Activated CD8-positive, alpha-beta T cell treated with anti-CD3 and anti-CD28 coated beads for 36 hours (primary cell): ENCODE measurements at regions not wholly inside any gene's neighbourhood (a gene's known extent, or its start where the extent isn't known, plus 50 kb on each side); places are given as distances from the start of the nearest gene placed in this dataset.
"Not testable (repeated sequence)": the region's sequence is repeated elsewhere in the genome, so short reads cannot be mapped to it uniquely, and the experiment has no call there.

Experiments used
- ATAC-seq: fragments of 200-7000 bp; cut with Tn5 transposase; one replicate; pipeline ENCODE4 v1.10.0; 2021; ENCODE audit warnings: mild to moderate bottlenecking, moderate library complexity
- CTCF ChIA-PET: fragments of 350-600 bp; sonication (Branson Sonifier 250); formaldehyde crosslinking; loops from one replicate; lab custom pipeline; 2021; ENCODE audit warnings: antibody characterized with exemption; lab: Charles Lee
- POLR2A ChIA-PET: fragments of 350-600 bp; sonication (Branson Sonifier 250); formaldehyde crosslinking; loops from one replicate; lab custom pipeline; 2021; ENCODE audit warnings: antibody characterized with exemption; lab: Charles Lee
- DNase-seq: peaks from one replicate; pipeline ENCODE4 v3.0.0-alpha.2; 2020
- H3K27ac Mint-ChIP-seq: one replicate; pipeline ENCODE4 v1.8.0; 2021; ENCODE audit warnings: mild to moderate bottlenecking, mixed read lengths
- H3K27me3 Mint-ChIP-seq: one replicate; pipeline ENCODE4 v1.8.0; 2021; ENCODE audit warnings: mixed read lengths
- H3K36me3 Mint-ChIP-seq: one replicate; pipeline ENCODE4 v1.8.0; 2021; ENCODE audit warnings: low read depth, mixed read lengths
- H3K4me1 Mint-ChIP-seq: one replicate; pipeline ENCODE4 v1.8.0; 2021; ENCODE audit warnings: low read depth, mixed read lengths
- H3K4me3 Mint-ChIP-seq: one replicate; pipeline ENCODE4 v1.8.0; 2021; ENCODE audit warnings: mild to moderate bottlenecking, moderate library complexity, mixed read lengths
- H3K9me3 Mint-ChIP-seq: one replicate; pipeline ENCODE4 v1.8.0; 2021; ENCODE audit warnings: mixed read lengths
- intact Hi-C: fragments of 100-400 bp; cut with micrococcal nuclease; formaldehyde crosslinking; loops from one replicate; pipeline ENCODE4 v1.10.0; 2022

- POLR2A ChIA-PET, CTCF ChIA-PET, H3K9me3 Mint-ChIP-seq, H3K27ac Mint-ChIP-seq, H3K27me3 Mint-ChIP-seq, DNase-seq, ATAC-seq, H3K36me3 Mint-ChIP-seq, intact Hi-C loops, H3K4me3 Mint-ChIP-seq, H3K4me1 Mint-ChIP-seq: not testable (repeated sequence)
Measured at GRCh38 chr2:111307302-111307701, 186.6 kb downstream of the BCL2L11 start.

DNA sequence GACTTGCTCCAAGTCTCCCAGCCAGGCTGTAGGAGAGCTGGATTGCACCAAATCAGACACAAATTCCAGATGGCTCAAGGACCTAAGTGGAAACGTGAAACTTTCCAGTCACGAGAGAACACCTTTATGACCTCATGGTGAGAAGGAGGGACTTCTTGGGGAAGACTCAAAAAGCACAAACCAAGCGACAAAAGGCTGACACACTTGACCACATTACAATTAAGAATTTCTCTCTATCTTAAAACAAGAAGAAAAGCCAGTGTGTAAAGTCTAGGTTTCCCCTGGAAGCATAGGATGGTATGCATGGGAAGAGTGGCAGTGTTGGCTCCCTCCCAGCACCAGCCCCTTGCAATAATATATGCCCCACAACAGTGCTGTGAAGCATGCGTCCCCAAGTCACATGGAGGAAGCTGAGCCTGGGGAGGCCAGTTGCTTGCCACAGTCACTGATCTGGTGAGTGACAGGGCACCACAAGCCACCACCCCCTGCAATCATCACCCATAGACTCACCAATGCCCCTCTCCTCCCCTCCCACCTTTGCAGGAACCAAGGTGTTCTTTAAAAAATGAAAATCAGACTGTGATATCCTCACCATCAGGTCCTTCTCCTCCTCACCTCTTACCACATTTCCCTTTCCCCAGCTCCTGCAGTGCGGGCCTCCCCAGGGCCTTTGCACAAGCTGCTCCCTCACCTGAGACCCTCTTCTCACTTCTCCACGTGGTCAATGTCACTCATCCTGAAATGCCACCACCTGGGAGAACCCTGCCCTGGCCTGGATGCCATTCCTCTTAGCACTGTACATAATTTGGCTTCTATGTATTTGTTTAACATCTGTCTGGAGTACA, 188.7 kb downstream of the BCL2L11 start:
- intact Hi-C loops, CTCF ChIA-PET, H3K27me3 Mint-ChIP-seq, H3K4me1 Mint-ChIP-seq, H3K4me3 Mint-ChIP-seq, DNase-seq, H3K27ac Mint-ChIP-seq, H3K9me3 Mint-ChIP-seq, POLR2A ChIA-PET, H3K36me3 Mint-ChIP-seq: not testable (repeated sequence)
- peak; percentile 47 for ATAC-seq

DNA sequence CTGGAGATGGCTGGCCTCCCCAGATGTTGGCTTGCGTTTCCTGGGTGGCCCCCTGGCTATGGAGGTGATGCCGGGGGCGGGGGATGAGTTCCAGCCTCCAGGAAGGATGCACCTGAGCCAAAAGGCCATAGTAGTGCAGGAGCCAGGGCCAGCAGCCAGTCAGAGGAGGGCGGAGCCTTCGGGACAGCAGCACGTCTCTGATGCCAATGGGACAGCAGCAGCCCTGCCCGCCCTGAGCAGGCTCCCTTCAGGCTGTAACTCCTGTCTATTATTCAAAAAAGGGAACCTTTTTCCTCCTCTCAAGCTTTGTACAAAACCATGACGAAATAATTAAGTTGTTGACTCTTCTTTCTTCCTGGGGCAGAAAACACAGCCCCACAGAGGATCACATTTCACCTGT, 189.7 kb downstream of the BCL2L11 start:
- H3K27me3 Mint-ChIP-seq, H3K9me3 Mint-ChIP-seq, ATAC-seq, intact Hi-C loops, H3K4me3 Mint-ChIP-seq, DNase-seq, H3K27ac Mint-ChIP-seq, H3K4me1 Mint-ChIP-seq, CTCF ChIA-PET, POLR2A ChIA-PET, H3K36me3 Mint-ChIP-seq: not testable (repeated sequence)

DNA sequence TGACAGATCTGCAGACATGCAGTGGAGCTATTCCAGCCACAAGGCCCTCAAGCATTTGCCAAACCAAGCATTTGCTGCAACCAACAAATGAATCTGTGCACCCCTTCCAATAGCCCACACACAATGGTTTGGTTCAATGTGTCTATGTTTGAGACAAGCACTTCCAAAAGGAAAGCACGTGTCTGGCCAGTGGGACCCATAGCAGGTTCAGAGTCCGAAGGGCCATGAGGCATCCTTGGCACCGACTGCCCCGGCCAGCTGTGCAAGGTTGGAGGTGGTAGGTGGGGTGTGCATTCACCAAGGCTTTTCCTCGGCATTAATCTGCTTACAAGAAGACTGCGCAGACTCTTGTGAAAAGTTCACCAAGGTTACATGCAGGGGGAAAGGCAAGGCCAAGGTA, 190.9 kb downstream of the BCL2L11 start:
- H3K4me3 Mint-ChIP-seq, intact Hi-C loops, DNase-seq, CTCF ChIA-PET, H3K27me3 Mint-ChIP-seq, H3K9me3 Mint-ChIP-seq, H3K27ac Mint-ChIP-seq, ATAC-seq, H3K4me1 Mint-ChIP-seq, H3K36me3 Mint-ChIP-seq, POLR2A ChIA-PET: not testable (repeated sequence)

DNA sequence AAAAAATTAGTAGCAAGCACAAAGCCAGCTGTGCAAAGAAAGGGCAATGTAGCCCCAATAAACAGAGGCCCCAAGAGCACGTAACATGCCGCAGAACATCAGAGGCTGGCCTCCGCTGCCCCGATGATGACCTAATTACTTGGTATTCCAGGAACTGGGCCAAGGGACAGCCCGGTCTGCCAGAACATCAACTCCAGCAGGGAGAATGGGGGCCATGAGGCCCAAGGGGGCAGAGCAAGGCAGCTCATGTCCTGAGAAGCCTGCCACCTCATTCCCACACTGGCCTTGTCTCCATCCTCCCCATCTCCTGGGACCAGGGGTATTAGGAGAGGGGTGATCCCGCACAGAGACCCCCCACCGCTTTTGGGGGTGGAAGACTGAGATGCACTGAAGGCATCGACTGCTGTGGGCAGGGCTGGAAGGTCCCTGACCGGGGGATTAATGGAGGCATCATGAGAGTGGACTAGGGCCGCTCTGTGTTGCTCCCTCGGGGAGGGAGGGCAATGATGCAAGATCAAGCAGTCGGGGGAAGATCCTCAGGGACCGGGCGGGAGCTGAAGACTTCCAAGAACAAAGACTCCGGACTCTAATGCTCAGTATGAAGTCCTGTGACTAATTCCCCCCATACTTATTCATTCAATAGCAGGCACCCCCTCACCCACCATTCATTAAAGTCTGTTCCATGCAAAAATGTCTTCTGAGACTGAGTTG, 192.3 kb downstream of the BCL2L11 start:
- H3K4me3 Mint-ChIP-seq, H3K36me3 Mint-ChIP-seq, intact Hi-C loops, POLR2A ChIA-PET, DNase-seq, H3K9me3 Mint-ChIP-seq, CTCF ChIA-PET, H3K27ac Mint-ChIP-seq, H3K27me3 Mint-ChIP-seq, ATAC-seq: not testable (repeated sequence)
- peaks cover 12% of the 10 kb centered on the region for H3K4me1 Mint-ChIP-seq

DNA sequence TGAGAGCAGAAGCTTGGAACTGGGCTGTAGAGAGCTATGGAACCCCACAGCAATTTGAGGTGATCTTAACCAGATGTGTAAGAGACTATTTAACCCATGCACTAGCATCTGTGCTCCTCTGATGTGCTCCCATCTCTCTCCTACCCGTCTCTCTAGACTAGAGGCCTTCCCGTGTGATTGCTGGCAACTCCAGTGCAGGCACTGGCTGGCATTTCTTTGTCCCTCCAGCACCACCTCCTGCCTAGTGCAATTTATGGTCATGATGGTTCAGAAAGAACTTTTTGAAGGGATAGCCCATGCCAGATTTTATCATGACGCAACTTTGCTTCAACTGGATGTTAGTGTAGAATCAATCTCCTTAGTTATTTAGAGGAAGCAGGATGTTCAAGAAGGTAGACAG, 193.0 kb downstream of the BCL2L11 start:
- DNase-seq, intact Hi-C loops, H3K9me3 Mint-ChIP-seq, H3K27ac Mint-ChIP-seq, H3K4me3 Mint-ChIP-seq, CTCF ChIA-PET, POLR2A ChIA-PET, H3K36me3 Mint-ChIP-seq, ATAC-seq, H3K27me3 Mint-ChIP-seq: not testable (repeated sequence)
- peaks cover 12% of the 10 kb centered on the region for H3K4me1 Mint-ChIP-seq

DNA sequence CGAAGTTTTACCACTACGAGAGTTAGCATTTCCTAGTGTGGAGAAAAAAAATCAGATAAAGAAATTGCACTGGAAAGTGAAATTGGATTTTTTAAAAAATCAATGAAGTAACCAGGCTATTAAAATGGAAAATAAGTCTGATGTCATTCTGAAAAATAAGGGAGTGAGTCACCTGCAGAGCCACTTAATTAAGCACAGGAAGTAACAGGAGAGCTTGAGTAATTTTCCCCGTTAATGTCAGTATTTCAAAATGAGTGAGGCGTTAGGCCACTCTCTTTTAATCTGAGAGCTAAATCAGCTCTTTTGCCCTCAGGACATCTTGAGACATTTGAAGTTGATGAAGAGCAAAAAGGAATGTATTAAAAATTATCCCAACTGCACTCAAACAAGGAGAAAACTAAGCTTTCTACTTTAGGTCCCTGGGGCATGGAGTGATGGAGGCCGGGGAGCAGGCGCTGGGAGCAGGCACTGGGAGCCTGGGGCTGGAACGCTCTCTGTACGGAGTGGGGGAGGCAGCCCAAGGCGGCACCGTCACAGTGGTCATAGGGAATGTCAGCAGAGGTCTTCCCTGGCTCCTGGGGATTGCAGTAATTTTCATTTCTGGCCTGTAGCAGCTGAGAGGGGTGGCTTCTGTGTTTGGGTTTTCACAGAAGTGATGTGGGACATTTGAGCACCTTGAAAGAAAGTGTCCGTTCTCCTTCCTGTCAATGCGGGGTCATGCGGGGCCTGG, 194.6 kb downstream of the BCL2L11 start:
- H3K27me3 Mint-ChIP-seq, H3K9me3 Mint-ChIP-seq, DNase-seq, H3K36me3 Mint-ChIP-seq, CTCF ChIA-PET, H3K4me3 Mint-ChIP-seq, intact Hi-C loops, POLR2A ChIA-PET: not testable (repeated sequence)
- ATAC-seq: peak; percentile 35
- Mint-ChIP-seq H3K4me1 (peaks cover 20% of the 10 kb centered on the region), H3K27ac (peak overlapping the region; percentile 84)

- H3K4me3 Mint-ChIP-seq, CTCF ChIA-PET, intact Hi-C loops, H3K36me3 Mint-ChIP-seq, POLR2A ChIA-PET, H3K9me3 Mint-ChIP-seq, H3K27me3 Mint-ChIP-seq: not testable (repeated sequence)
- Mint-ChIP-seq H3K27ac (peak overlapping the region; percentile 91), H3K4me1 (peaks cover 20% of the 10 kb centered on the region)
- DNase-seq: peak; percentile 13
- peak; percentile 48 for ATAC-seq
Measured at GRCh38 chr2:111316221-111316741, 195.6 kb downstream of the BCL2L11 start.

DNA sequence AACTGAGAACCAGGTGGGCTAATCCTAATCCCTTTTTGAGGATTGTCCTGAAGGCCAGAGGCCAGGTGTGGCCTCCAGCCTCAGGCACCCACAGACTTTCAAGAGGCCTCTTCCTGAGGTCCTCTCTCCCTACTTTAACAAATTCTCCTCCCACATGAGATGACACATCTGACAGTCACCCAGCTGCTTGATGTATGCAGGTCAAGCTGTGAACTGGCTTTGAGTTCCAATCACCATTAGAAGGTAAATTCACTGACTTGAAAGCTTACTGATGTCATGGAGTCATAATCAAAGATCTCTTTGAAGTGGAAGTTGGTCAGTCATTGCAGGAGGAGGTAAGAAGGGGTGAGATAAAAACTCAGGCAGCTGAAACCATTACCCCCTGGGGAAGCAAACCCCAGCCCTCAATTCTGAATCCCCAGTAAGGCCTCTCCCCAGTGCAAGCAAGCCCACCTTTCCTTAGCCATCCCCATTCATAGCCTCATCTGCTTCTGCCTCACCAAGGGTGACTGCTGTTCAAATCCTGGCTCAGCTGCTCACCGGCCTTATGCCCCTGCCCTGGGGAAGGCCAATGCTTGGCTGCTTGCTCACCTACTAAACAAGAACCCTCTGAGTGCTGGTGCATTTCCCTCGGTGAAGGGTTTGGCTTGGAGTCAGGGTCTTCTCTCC, 196.3 kb downstream of the BCL2L11 start:
- intact Hi-C loops, H3K27me3 Mint-ChIP-seq: not testable (repeated sequence)
- peak overlapping the region; percentile 42 for H3K27ac Mint-ChIP-seq

DNA sequence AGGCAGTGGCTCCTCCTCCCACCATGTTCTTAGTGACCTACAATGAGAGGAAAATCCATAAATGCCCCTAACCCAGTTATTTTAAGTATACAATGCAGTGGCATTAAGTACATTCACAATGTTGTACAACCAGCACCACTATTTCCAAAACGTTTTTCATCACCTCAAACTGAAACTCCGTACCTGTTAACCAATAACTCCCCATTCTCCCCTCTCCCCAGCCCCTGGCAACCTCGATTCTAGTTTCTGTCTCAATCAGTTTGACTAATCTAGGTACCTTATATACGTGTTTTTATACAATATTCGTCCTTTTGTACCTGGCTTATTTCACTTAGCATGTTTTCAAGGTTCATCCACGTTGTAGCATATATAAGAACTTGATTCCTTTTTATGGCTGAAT, 198.8 kb downstream of the BCL2L11 start:
- CTCF ChIA-PET, H3K9me3 Mint-ChIP-seq, intact Hi-C loops, DNase-seq, H3K4me3 Mint-ChIP-seq, H3K36me3 Mint-ChIP-seq, POLR2A ChIA-PET, H3K27me3 Mint-ChIP-seq: not testable (repeated sequence)
- ATAC-seq: peak; percentile 42
- peaks cover 20% of the 10 kb centered on the region for H3K4me1 Mint-ChIP-seq
- peak overlapping the region; percentile 78 for H3K27ac Mint-ChIP-seq

More for the DNA sequence above, 196.3 kb downstream of the BCL2L11 start:
- H3K4me3 Mint-ChIP-seq, H3K36me3 Mint-ChIP-seq, POLR2A ChIA-PET, CTCF ChIA-PET, H3K9me3 Mint-ChIP-seq: not testable (repeated sequence)
- peak; percentile 59 for ATAC-seq
- peaks cover 20% of the 10 kb centered on the region for H3K4me1 Mint-ChIP-seq
- peak; percentile 30 for DNase-seq

- H3K9me3 Mint-ChIP-seq, intact Hi-C loops, H3K36me3 Mint-ChIP-seq, H3K27ac Mint-ChIP-seq, H3K4me3 Mint-ChIP-seq, ATAC-seq, POLR2A ChIA-PET, DNase-seq, H3K27me3 Mint-ChIP-seq, CTCF ChIA-PET: not testable (repeated sequence)
- peaks cover 20% of the 10 kb centered on the region for H3K4me1 Mint-ChIP-seq
Measured at GRCh38 chr2:111320264-111320663, 199.6 kb downstream of the BCL2L11 start.
